T1000 (cell line): ENCODE measurements at regions not wholly inside any gene's neighbourhood (a gene's known extent, or its start where the extent isn't known, plus 50 kb on each side); places are given as distances from the start of the nearest gene placed in this dataset.

Source experiments
- DNase-seq: peaks from one replicate; lab custom pipeline; 2025; ENCODE audit warnings: mixed read lengths; lab: John Stamatoyannopoulos, UW

DNA sequence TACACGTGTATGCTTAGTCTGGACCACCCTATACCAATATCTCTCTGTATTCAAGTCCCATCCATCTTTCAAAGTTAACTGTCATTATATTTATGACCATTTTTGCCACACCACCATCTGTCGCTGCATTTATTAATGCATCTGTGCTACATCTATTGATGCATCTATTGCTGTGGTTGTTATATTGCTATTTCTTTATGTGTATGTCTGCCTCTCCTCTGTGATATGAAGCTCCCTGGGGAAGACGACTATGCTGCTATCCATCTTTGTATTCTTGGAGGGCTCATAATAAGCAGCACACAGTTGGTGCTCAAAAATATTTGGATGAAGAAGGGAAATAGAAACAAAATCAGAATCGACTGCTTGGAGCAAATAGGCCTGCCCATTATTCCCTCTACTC lies 357.6 kb downstream of the RPS29 start:
- DNase-seq = no peak

DNA sequence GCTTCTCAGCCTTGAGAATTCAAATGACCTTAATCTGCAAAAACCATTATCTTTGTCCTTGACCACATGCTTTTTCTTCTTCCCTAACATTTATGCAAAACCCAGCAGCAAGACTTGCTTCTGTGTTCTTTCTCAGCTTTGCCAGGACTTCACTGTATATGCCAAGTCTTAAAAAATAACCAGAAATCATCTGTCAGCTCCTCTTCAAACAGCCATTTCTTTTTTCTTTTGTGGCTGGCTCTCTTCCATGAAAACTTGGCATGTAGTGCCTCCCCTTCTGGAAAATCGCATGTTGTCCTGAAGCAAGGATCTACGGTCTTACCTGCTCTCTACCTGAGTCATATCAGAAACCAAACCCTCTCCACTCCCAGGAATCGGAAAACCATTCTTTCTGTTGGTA lies 364.9 kb downstream of the RPS29 start:
- no peak for DNase-seq

- no peak for DNase-seq
Measured at GRCh38 chr14:49220492-49220891, 365.7 kb downstream of the RPS29 start.

GRCh38 chr14:49218436-49219092 lies 367.6 kb downstream of the RPS29 start:
- DNase-seq = no peak

DNA sequence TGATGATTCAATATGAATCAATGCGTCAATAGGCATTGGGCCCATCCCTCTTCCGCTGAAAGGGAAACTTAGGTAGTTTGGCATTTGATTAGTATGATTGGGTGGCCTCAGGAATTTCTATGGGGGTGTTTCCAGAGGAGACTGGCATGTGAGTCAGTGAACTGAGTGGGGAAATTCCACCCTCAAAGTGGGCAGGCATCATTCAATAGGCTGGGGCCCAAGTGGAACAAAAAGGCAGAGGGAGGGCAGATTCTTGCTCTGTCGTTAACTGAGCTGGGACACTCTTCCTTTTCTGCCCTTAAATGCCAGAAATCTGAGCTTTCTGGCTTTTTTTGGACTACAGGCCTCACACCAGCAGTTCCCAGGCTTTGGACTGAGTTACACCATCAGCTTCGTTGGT lies 373.5 kb downstream of the RPS29 start:
- DNase-seq = peak; percentile 41

GRCh38 chr14:49209416-49209815 lies 376.8 kb downstream of the RPS29 start:
- no peak for DNase-seq

DNA sequence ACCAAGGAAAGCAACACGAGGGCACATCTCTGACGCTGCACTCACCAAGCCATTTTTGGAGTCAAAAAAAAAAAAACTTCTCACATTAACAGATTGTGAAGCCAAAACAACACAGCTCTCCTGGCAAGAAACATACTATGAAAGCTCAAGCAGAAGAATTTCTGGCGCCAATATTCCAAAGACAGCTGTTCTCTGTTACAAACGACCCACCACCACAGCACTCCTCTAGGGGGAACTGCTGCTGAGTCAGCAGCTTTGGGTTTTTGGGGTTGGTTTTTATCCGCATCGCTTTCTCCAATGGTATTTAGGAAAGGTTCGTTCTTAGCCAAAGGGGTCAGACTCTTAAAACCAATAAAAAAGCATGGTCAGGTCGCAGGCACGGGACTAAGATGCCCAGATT lies 379.4 kb downstream of the RPS29 start:
- no peak for DNase-seq

GRCh38 chr14:49203676-49204075 lies 382.5 kb downstream of the RPS29 start:
- DNase-seq = no peak

DNA sequence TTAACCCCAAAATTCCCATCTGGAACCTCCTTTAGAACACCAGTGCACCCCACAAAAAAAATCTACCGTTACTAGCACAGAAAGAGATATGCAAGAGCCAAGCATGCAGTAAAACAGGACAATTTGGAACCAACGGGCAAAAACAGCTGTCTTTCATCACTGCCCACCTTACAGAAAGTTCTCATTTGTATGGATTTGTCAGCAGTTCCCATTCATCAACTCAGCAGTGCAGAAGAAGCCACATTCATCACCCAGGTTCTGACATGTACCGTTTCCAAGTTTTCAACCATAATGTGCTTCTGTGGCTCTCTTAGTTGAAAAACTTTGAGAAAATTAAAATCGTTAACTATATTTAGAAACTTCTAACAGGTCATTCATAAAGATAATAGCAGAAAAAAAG lies 387.0 kb downstream of the RPS29 start:
- no peak for DNase-seq

- DNase-seq = no peak
Measured at GRCh38 chr14:49196327-49196726, 389.9 kb downstream of the RPS29 start.

DNA sequence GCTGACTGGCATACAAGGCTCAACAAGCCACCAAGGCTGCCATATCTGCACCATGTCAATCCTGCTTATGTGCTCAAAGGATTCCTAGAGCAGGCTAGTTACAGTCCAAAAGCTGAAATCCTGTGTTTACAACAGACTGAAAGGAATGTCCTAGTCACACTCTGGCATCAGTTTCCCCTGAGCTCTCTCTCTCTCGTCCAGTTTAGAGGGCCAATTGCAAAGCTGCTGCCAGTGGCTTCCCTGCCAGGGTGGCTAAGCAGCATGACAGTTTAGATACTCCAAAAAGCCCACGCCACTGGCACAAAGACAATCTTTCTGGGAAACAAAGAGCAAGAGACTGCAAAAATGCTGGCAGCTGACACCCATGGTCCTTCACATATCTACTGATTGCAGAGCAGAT lies 392.1 kb downstream of the RPS29 start:
- DNase-seq = no peak

DNA sequence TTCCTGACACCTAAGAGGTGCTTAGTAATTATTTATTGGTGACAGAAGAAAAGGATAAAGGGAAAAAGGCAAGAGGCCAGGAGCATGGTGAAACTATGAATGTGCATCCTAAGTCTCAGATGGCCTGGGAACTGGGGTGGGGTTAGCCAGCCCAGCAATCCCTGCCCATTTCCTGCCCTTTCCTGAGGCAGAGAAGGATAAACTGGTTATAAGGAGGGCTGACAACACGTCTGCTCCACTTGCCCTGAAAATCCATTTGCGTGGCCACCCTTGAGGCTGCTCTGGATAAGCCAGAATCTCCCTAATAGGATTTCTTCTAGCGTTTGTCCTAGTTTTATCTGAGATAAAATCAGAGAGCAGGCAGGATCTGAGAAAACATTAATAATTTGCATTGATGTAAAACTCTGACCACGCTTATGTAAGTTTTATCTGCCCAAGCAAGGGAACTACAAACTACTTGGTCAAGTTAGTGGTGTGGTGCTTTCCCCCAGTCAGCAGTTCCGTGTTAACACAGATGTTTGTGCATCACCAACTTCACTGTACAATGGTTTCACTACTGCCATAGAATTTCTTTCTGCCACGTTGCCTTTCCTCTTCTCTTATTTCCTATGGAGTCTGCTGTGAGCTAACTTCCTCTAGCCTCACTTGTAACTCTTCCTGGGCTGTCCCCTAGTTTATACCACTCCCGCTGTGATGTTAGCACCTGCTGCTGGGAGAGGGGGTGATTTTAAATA lies 392.7 kb downstream of the RPS29 start:
- no peak for DNase-seq

DNA sequence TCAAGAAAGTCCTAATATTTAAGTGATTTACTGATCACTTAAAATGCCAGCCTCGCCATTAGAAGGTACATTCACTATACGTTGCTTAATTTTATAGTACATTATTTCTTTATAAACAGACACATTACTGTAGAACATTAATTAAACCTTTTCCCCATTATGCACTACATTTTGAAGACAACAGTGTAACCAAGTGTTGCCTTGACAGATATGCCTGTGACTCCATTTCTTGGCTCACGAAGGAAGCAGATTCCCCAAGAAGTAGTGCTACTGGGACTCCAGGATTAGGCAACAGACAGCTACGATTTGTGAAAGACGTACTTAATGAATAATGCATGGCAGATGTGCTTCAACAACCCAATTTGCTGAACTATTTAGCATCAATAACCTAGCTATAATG lies 394.8 kb downstream of the RPS29 start:
- DNase-seq = no peak

DNA sequence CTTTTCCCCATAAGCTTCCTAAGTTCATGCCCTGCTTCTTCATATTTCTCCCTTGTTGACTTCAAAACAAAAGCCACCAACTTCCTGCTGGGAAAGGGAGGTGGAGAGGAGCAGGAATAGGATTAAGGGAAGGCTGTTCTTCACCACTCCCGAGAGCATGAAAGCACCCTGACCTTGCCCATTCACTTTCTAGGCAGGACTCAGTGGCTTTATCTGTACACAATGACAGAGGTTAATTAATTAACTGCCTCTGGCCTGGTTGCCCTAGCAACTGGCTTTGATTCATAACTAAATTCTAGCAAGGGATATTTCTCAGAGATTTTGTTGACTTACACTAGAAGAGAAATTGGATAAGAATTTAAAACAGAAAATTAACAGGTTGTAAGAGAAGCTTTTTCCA lies 396.8 kb downstream of the RPS29 start:
- no peak for DNase-seq

GRCh38 chr14:49187799-49188198 lies 398.4 kb downstream of the RPS29 start:
- DNase-seq = no peak

- peak; percentile 49 for DNase-seq
Measured at GRCh38 chr14:49173765-49174373, 412.3 kb downstream of the RPS29 start.

DNA sequence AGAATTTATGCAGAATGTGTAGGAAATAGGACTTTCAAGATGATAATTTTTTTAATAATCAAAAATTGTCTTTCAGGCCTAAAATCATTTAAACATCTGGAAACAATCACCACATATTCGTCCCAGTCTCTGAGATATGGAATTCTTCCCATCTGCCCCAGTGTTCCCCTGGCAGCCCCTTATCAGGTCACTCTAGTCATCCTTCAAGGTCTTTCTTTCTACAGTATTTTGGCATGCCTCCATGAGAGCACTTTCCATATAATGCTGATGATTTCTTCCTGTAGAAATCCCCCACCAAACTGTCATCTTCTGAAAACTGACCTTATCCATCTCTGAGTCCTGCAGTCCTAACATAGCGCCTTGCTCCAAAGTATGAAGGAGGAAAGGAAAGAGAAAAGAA lies 422.1 kb downstream of the RPS29 start:
- no peak for DNase-seq

- DNase-seq = no peak
Measured at GRCh38 chr14:49160983-49161382, 425.2 kb downstream of the RPS29 start.

DNA sequence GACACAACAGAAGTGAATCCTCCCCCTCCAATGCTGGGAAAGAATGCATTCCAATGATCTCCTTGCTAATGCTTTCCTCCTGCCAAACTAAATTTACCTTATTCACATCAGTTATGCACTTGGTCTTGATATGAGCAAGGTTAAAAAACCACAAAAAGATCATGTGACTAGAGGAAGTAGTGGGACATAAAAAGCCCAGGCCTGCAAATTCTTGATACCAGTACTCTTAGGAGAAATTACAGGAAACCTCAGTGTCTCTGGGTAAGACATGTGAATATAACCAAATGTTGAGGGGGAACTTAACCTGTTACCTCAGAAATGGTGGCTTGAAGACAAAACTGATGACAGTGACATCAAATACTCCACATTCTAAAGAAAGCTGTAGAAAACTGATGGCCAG lies 427.1 kb downstream of the RPS29 start:
- no peak for DNase-seq

DNA sequence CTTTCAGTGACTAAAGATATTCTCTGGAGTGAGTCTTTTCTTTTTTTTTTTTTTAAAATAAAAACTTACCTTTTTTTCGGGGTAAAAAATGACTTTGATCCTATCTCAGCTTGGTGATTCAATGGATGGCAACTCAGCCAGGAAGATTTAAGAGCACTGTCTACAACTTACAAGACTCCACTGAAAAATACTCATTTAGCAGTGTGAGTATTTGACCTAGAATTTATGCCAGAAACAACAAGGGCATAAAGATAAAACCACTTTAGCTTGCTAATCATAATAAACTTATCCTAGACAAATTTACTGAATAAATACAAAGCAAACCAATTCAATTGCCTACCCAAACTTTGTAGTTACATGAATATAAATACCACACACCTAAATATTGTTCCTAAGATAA lies 446.6 kb downstream of the RPS29 start:
- DNase-seq = no peak

GRCh38 chr14:49134940-49135339 lies 451.2 kb downstream of the RPS29 start:
- DNase-seq = no peak

GRCh38 chr14:49121246-49121645 lies 464.9 kb downstream of the RPS29 start:
- DNase-seq = no peak

GRCh38 chr14:49114161-49114893 lies 471.9 kb downstream of the RPS29 start:
- no peak for DNase-seq
